K562 (cell line): ENCODE measurements at regions not wholly inside any gene's neighbourhood (a gene's known extent, or its start where the extent isn't known, plus 50 kb on each side); places are given as distances from the start of the nearest gene placed in this dataset.

ENCODE experiments used
- ATAC-seq: fragments of 200-7000 bp; cut with Tn5 transposase; 3 replicates; pipeline ENCODE4 v1.9.1; 2020; ENCODE audit warnings: moderate library complexity
- BruUV-seq: library from RNA; stranded (reverse); fragments of 400-500 nt; replicated peaks from 2 replicates; lab custom pipeline; 2021; lab: Mats Ljungman, UMichigan
- CTCF ChIA-PET: fragments of 300-600 bp; formaldehyde crosslinking; extraction: SDS; loops from one replicate; lab custom pipeline; 2021; ENCODE audit warnings: low intra/inter-chr PET ratio; lab: Yijun Ruan, JAX
- POLR2A ChIA-PET: fragments of 300-600, 350-650 bp; sonication (Branson Sonifier 250); formaldehyde crosslinking; extraction: SDS; loops from one replicate; lab custom pipeline; 2021; ENCODE audit warnings: antibody characterized with exemption, inconsistent platforms; lab: Yijun Ruan, JAX
- DNase-seq, 4 experiments: peaks; one replicate each; pipeline versions ENCODE4 v3.0.0 to v3.0.0-alpha.2; 2011 to 2018; ENCODE audit warnings: low spot score in 3 of 4, mixed read lengths in 3 of 4; ENCODE audit errors: extremely low read depth in 1 of 4
- FAIRE-seq: peaks from 2 replicates; lab custom pipeline; 2011; peaks lifted over from hg19 to GRCh38; lab: Jason Lieb, UNC
- H2AFZ ChIP-seq: 2 replicates; pipeline ENCODE4 v1.6.0; 2011; ENCODE audit warnings: low read depth, low read length, control low read depth, inconsistent platforms
- H3K27ac ChIP-seq: fragments of 200-600 bp; 3 replicates; pipeline ENCODE4 v1.8.0; 2011; ENCODE audit warnings: low read depth, mild to moderate bottlenecking, control low read depth, inconsistent platforms, low read length, moderate library complexity, mixed read lengths; ENCODE audit errors: extremely low read depth
- H3K27me3 ChIP-seq, 2 experiments: fragments of 300-600 bp in 1 of 2; 2 replicates in 1 of 2; 3 replicates in 1 of 2; pipeline versions ENCODE4 v1.6.0 to v1.8.0; 2011; ENCODE audit warnings: inconsistent platforms in 2 of 2, low read length in 2 of 2, mild to moderate bottlenecking in 1 of 2, mixed read lengths in 1 of 2, moderate library complexity in 1 of 2; ENCODE audit not compliant: control insufficient read depth in 2 of 2, insufficient read depth in 2 of 2
- H3K36me3 ChIP-seq: fragments of 300-600 bp; 3 replicates; pipeline ENCODE4 v1.8.0; 2011; ENCODE audit warnings: mild to moderate bottlenecking, low read length, inconsistent platforms; ENCODE audit not compliant: control insufficient read depth, insufficient read depth
- H3K4me1 ChIP-seq, 2 experiments: fragments of 200-600 bp in 1 of 2; replicated peaks in 1 of 2; 2 replicates in 1 of 2; 3 replicates in 1 of 2; pipeline versions ENCODE4 v1.5.1 to v1.8.0; 2011; ENCODE audit warnings: inconsistent platforms in 2 of 2, low read length in 2 of 2, mild to moderate bottlenecking in 1 of 2, mixed read lengths in 1 of 2, moderate library complexity in 1 of 2; ENCODE audit not compliant: control insufficient read depth in 2 of 2, insufficient read depth in 2 of 2
- H3K4me2 ChIP-seq: 2 replicates; pipeline ENCODE4 v1.6.1; 2011; ENCODE audit warnings: low read length, control low read depth, inconsistent platforms, mixed read lengths; ENCODE audit not compliant: insufficient read depth
- H3K4me3 ChIP-seq: fragments of 200-600 bp; sonication (generic), shearing (Covaris generic); 2 replicates; pipeline ENCODE4 v1.5.1; 2016; ENCODE audit warnings: control low read depth, inconsistent platforms
- H3K79me2 ChIP-seq: fragments of 200-600 bp; 3 replicates; pipeline ENCODE4 v1.8.0; 2011; ENCODE audit warnings: low read length, inconsistent platforms; ENCODE audit not compliant: control insufficient read depth, insufficient read depth
- H3K9ac ChIP-seq, 2 experiments: 2 replicates each; pipeline versions ENCODE4 v1.6.0 to v1.6.1; 2011; ENCODE audit warnings: low read depth in 2 of 2, low read length in 2 of 2, control low read depth in 1 of 2, inconsistent platforms in 1 of 2, mild to moderate bottlenecking in 1 of 2, mixed read lengths in 1 of 2; ENCODE audit not compliant: insufficient read depth in 1 of 2
- H3K9me1 ChIP-seq: one replicate; pipeline ENCODE4 v1.6.0; 2011; ENCODE audit warnings: inconsistent platforms, mild to moderate bottlenecking, low read length, moderate library complexity; ENCODE audit not compliant: control insufficient read depth, insufficient read depth
- H3K9me3 ChIP-seq: replicated peaks from 2 replicates; pipeline ENCODE4 v1.5.1; 2011; ENCODE audit warnings: low read depth, low read length, inconsistent platforms; ENCODE audit not compliant: control insufficient read depth, insufficient read depth
- H4K20me1 ChIP-seq: replicated peaks from 2 replicates; pipeline ENCODE4 v1.6.1; 2011; ENCODE audit warnings: low read length, inconsistent platforms, mixed read lengths; ENCODE audit not compliant: control insufficient read depth, insufficient read depth
- DACH1 ChIP-seq: fragments of 450-650 bp; IDR thresholded peaks from 2 replicates; pipeline ENCODE4 v1.6.1; 2018; ENCODE audit not compliant: partially characterized antibody
- RBBP5 ChIP-seq: fragments of 200-600 bp; sonication (generic); IDR thresholded peaks from 2 replicates; pipeline ENCODE4 v1.6.1; 2012; ENCODE audit warnings: borderline replicate concordance, mild to moderate bottlenecking, low read length, control low read depth, inconsistent platforms; ENCODE audit not compliant: insufficient read depth, poor library complexity, severe bottlenecking
- WGBS: fragments of 100-300 bp; shearing (Covaris generic); methylation state at CpG from one replicate; pipeline ENCODE4 v1.1.6; 2016; ENCODE audit warnings: low coverage, mixed read lengths; ENCODE audit not compliant: insufficient coverage; ENCODE audit errors: missing lambda C conversion rate; 5-methylcytosine and 5-hydroxymethylcytosine counted together
- in situ Hi-C: fragments of 300-500 bp; cut with MboI; formaldehyde crosslinking; loops from 4 replicates; pipeline ENCODE4 v1.15.0; 2018; ENCODE audit warnings: inconsistent platforms, mixed read lengths
- intact Hi-C: fragments of 100-400 bp; cut with micrococcal nuclease; formaldehyde crosslinking; loops from 2 replicates; pipeline ENCODE4 v1.14.2; 2022
- TF ChIP-seq, protein P1 (sequence below): fragments of 250-450 bp; sonication (Bioruptor Pico); IDR thresholded peaks from 2 replicates; pipeline ENCODE4 v1.8.0; 2022; ENCODE audit warnings: moderate library complexity, mild to moderate bottlenecking, inconsistent platforms

DNA sequence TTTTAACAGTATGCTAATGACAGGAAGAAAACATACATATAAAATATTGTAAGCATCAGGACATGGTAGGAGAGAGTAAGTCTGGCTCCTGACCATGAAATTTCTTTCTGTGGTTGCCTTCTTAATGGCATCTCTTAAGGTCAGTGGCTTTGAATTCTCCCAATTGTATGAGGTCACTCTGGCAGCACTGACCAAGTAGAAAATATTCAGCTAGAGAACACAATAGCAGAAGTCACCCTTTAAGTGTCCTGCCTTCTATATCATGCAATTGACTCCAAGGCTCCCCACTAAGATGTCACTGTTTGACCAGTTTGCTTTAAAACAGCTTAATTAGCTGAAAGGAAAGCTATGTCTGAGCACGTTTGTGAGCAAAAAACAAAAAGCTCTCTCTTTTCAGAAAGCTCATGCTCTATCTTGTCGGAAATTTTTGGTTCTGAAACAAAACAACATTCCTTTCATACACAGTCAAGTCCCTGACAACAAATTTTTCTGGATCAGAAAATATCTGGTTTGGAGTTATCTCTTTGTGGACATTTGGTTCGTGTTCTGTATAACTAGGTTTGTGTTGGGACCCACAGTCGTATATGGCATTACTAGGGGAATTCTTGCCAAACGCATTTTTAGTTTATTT, 120.9 kb upstream of the IFNGR1 start:
- no peak for ATAC-seq
- Histone ChIP-seq H3K4me2 (no peak overlapping the region), H3K27me3 (peaks cover 0 to 19% of the 10 kb centered on the region in 2 experiments; a peak in 3 of 5 replicates), H2AFZ (no peak overlapping the region), H3K4me1 (no peaks in the 10 kb centered on the region), H3K9ac (no peak overlapping the region), H3K9me1 (no peaks in the 10 kb centered on the region), H3K36me3 (no peaks in the 10 kb centered on the region), H3K79me2 (no peaks in the 10 kb centered on the region), H4K20me1 (no peaks in the 10 kb centered on the region), H3K9me3 (no peaks in the 10 kb centered on the region), H3K27ac (no peak overlapping the region), H3K4me3 (no peak overlapping the region)
- TF ChIP-seq, protein P1, sequence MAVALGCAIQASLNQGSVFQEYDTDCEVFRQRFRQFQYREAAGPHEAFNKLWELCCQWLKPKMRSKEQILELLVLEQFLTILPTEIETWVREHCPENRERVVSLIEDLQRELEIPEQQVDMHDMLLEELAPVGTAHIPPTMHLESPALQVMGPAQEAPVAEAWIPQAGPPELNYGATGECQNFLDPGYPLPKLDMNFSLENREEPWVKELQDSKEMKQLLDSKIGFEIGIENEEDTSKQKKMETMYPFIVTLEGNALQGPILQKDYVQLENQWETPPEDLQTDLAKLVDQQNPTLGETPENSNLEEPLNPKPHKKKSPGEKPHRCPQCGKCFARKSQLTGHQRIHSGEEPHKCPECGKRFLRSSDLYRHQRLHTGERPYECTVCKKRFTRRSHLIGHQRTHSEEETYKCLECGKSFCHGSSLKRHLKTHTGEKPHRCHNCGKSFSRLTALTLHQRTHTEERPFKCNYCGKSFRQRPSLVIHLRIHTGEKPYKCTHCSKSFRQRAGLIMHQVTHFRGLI (CRISPR knock-in tag): no peak
- TF ChIP-seq DACH1 (no peak), RBBP5 (no peak)
- no TSS peak for BruUV-seq
- ChIA-PET CTCF (no interaction called here), POLR2A (interaction anchor here (0.7 to 1.0 kb wide), 2 partner anchors 10 to 35 kb away, joined by 3 to 4 read pairs; no protein-coding TSS in a partner anchor)
- DNase-seq: no peak
- 9% methylated on average over 5 of the region's 5 CpGs for WGBS
- intact Hi-C loops: no loop called here
- in situ Hi-C loops: no loop called here
- FAIRE-seq: no peak
